ENCODE measurements at regions not wholly inside any gene's neighbourhood (a gene's known extent, or its start where the extent isn't known, plus 50 kb on each side); places are given as distances from the start of the nearest gene placed in this dataset.
"Not testable (repeated sequence)": the region's sequence is repeated elsewhere in the genome, so short reads cannot be mapped to it uniquely, and the experiment has no call there.

DNA sequence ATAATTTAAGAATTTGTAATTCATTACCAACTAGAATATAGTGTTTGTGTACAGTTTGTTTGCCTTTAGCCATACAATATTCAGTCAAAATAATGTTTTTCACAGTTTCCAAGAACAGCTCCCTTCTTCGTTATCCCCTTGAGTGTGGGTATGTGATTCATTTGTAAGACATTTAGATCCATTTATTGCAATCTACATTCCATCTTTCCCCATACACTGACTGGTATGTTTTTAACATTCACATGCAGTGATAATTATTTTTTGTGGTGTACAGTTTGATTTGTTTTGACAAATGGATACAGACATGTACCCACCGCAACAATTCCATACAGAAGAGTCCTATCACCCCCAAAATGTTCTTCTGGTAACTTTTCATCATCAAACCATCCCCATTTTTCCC, 589.1 kb upstream of the ADAMTS5 start:
- DNase-seq = no peak

- DNase-seq = no peak
These were observed 583.4 kb upstream of the ADAMTS5 start for GRCh38 chr21:27550287-27550686.

GRCh38 chr21:27548486-27548885, 581.6 kb upstream of the ADAMTS5 start:
- DNase-seq = no peak

DNA sequence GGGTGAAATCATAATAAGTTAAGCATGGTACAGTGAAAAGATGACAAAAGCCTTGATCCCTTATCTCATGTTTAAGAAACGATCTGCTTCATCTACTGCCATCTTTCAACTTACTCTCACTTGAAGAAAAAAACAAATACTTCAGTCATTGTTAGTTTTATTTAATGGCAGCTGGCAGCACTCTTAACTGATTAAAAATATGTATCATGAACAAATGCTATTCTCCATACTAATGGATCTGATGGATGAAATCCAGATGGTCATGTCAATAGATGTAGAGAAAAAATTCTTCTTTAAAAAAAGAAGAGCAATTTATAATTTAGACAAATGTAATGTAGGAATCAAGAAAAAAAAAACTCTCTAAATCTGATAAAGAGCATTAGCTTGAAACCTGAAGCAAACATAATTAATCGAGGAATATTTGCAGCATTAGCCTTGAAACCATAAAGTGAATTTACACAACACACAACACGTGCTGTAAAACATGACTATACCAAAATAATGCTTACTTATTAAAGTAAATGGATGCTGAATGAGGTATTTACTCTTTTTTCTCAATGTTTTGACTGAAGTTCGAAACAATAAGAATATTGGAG, 579.0 kb upstream of the ADAMTS5 start:
- DNase-seq = no peak

DNA sequence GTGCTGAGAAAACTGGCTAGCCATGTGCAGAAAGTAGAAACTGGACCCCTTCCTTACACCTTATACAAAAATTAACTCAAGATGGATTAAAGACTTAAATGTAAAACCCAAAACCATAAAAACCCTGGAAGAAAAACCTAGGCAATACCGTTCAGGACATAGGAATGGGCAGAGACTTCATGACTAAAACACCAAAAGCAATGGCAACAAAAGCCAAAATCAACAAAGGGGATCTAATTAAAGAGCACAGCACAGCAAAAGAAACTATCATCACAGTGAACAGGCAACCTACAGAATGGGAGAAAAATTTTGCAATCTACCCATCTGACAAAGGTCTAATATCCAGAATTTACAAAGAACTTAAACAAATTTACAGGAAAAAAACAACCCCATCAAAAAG, 575.2 kb upstream of the ADAMTS5 start:
- not testable (repeated sequence) for DNase-seq

GRCh38 chr21:27536319-27536718, 569.4 kb upstream of the ADAMTS5 start:
- DNase-seq = no peak

DNA sequence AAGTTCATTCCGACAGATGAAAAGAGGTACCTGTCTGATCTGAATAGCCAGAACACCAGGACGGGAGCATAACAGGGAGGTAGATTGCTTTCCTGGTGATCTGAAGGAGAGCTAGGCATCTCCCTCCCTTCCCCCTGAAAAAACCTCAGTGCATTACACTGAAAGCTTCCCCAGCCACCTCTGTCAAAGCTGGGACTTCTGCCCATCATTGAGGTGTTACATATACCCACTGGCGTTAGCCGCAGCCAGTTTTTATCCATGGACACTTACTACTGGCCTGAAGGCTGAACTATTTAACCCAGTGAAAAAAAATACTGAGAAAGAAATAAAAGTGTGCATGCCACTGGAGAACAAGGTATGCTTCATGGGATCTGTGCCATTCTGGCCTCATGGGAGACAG, 568.3 kb upstream of the ADAMTS5 start:
- DNase-seq = no peak

DNA sequence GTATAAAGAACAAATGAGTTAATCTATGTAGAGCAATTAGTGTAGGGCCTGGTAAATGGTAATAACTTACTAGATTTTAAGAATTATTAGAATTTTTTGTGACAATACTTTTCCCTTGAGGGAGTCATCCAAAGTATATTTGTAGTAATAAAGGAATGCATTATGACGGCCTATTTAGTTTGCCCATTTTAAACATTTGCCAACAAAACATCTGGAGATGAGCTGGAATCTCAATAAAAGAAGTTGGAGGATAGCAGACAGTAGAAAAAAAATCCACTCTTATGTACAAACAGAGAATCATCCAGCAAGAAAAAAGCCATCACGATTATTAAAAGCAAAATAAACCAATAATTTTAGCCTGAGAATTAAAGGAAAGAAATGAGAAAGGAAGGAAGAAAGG, 567.3 kb upstream of the ADAMTS5 start:
- no peak for DNase-seq

- DNase-seq = no peak
These were observed 565.2 kb upstream of the ADAMTS5 start for GRCh38 chr21:27532076-27532475.

GRCh38 chr21:27528697-27529096, 561.8 kb upstream of the ADAMTS5 start:
- DNase-seq = no peak

GRCh38 chr21:27526451-27526850, 559.6 kb upstream of the ADAMTS5 start:
- DNase-seq = no peak

- DNase-seq = no peak
These were observed 558.9 kb upstream of the ADAMTS5 start for GRCh38 chr21:27525780-27526179.

DNA sequence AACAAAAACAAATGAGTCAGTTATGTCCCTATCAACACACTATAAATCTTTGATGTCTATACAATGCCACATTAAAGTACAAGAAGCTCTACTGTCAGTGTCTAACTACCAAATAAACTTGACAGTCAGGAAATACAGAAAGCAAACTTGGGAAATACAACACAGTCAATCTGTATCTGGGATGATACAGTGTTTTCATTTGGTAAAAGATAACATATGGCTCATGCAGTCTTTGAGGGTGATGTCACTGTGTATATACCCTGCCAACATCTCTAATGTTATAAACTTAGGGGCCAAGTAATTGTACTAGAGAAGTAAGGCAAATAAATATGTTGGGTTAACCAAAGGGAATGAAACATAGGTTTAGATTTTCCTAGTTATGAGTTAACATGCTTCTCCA, 552.5 kb upstream of the ADAMTS5 start:
- no peak for DNase-seq

- DNase-seq = not testable (repeated sequence)
These were observed 550.3 kb upstream of the ADAMTS5 start for GRCh38 chr21:27517177-27517576.

GRCh38 chr21:27515676-27516075, 548.8 kb upstream of the ADAMTS5 start:
- DNase-seq = no peak

DNA sequence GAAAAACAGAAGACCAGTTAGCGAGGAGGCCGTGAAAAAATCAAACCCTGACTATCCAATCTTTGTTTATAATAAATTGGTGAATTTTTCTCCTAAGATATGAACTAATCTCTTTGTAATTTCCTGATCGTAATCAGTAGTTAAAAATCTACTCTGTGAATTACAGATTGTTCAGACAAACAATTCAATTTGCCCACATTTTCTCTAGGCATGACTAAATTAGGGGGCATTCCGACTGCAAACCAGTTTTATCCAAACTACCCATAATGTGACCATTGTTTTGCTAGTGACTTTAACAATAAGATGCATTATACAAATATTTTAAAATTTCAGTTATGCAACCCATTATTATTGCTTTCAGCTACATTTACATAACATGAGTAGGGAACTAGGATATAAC, 546.9 kb upstream of the ADAMTS5 start:
- no peak for DNase-seq

- DNase-seq = no peak
These were observed 546.1 kb upstream of the ADAMTS5 start for GRCh38 chr21:27513016-27513415.

GRCh38 chr21:27511233-27511632, 544.3 kb upstream of the ADAMTS5 start:
- no peak for DNase-seq

DNA sequence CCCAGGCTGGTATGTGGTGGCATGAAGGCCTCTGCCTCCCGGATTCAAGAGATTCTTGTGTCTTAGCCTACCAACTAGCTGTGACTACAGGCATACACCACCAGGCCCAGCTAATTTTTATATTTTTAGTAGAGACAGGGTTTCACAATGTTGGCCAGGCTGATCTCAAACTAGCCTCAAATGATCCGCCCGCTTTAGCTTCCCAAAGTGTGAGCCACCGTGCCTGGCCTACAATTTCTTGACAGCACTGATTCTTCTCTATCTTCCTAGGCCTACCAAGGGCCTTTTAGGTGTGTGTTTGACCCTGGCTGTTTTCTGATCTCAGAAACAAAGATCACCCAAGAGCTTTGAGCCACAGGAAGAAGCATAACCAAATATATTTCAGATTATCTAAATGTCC, 540.8 kb upstream of the ADAMTS5 start:
- no peak for DNase-seq

DNA sequence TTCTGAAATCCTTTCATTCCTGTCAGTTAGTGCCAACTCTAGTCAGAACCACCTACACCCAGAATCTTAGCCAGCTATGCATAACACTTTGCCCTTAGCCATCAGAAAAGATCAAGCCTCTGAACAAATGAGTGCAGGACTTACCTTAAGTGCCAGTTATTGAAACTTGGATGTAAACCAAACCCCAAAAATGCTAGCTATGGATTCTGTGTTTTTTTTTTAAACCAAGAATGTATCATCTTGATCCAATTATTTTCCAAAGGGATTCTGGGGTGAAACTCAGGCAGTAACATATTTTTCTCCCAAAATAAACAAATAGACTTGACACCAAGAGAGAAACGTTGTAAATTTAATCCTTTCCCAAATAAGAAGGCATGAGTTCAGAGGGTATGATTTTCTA, 538.6 kb upstream of the ADAMTS5 start:
- DNase-seq = no peak

DNA sequence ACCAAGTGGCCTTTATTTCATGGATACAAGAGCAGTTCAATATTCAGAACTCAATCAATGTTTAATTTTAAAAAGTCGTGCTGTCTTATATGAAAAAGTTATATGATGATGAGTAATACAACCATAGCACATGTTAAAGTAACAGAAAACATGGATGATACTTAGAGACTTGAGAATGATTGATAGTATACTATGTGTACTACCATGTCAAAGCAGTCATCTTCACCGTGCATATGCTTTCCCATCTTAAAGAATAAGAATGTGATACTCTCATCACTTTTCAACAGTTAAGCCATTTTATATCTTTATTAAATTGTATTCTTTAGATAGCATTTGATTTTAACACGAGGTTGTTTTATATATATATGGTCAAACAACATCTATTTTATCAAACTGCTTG, 535.9 kb upstream of the ADAMTS5 start:
- DNase-seq = no peak

- no peak for DNase-seq
These were observed 531.1 kb upstream of the ADAMTS5 start for GRCh38 chr21:27498025-27498424.

DNA sequence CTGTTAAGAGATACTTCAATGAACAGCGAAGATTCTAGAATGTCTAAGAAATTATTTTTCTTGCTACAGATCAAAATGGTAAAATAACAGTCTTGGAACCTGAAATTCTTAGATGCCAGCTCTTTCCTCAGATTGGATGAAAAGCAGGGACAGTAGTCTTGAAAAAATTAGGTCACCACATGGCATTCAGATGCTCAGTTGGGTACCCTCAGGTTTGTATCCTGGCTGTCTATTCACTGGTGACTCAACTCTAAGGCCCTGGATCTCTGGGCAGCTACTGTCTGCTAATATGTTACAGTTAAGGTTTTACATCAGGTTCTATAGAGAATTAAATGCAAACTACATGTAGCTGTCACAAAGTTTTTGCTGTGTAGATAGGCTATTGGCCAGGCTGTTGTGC, 528.9 kb upstream of the ADAMTS5 start:
- DNase-seq = peak in 1 of 14 donors; percentile 53

DNA sequence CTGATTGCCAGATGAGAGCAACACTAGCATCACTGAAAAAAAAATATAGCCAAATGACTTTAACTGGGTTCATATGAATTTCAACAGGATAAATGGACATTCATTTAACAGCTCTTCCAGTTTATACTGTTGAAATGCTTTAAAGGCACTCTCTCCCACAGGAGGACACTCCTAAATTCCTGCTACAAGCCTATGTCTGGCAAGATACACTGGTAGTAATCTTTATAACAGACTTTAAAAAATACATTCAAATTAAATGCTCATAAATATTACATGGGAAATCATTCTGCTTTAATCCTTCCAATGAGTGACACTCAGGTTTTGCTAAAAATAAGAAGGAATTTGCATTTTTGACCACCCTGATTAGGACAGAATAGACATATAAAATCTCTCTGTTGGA, 526.7 kb upstream of the ADAMTS5 start:
- DNase-seq = no peak

- no peak for DNase-seq
These were observed 520.8 kb upstream of the ADAMTS5 start for GRCh38 chr21:27487676-27488075.

All from C1 segment of cervical spinal cord (tissue), 14 donors.